ENCODE measurements at regions not wholly inside any gene's neighbourhood (a gene's known extent, or its start where the extent isn't known, plus 50 kb on each side); places are given as distances from the start of the nearest gene placed in this dataset.
A peak's percentile ranks its signal among the peaks of the same experiment; 100 is the strongest.

DNA sequence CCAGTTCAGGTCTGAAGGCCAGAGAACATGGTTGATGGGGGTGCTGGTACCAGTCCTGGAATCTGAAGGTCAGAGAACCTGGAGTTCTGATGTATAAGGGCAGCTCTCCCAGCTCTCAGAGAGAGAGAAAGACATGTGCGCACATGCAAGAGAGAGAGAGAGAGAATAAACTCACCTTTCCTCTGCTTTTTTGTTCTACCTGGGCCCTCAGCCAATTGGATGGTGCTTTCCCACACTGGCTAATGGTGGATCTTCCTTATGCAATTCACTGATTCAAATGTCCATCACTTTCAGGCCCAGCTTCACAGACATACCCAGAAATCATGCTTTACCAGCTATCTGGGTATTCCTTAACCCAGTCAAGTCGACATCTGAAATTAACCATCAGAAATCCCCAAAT lies 377.7 kb upstream of the MEX3C start:
- Histone ChIP-seq H3K27me3 (ENCODE audit: control insufficient read depth in 3 of 3, insufficient read depth in 3 of 3, low read length in 2 of 3) (no peaks in the 10 kb centered on the region), H3K9me3 (ENCODE audit: control insufficient read depth in 4 of 4, insufficient read depth in 3 of 4, low read length in 3 of 4) (peaks cover 0 to 7% (median under 1%) of the 10 kb centered on the region in 4 donors), H3K36me3 (ENCODE audit: control insufficient read depth in 4 of 4, insufficient read depth in 4 of 4, low read length in 4 of 4) (no peaks in the 10 kb centered on the region), H3K4me1 (ENCODE audit: control insufficient read depth in 5 of 5, insufficient read depth in 5 of 5, low read length in 5 of 5) (no peaks in the 10 kb centered on the region), H3K27ac (ENCODE audit: low read depth in 1 of 2, low read length in 1 of 2) (no peak overlapping the region), H3K9ac (ENCODE audit: insufficient read depth in 1 of 2, low read length in 2 of 2) (no peak overlapping the region), H3K4me3 (no peak overlapping the region)
- 83 to 87% methylated on average over 2 of the region's 2 CpGs for WGBS, 2 donors
- no peak for DNase-seq
- no peak for ATAC-seq (ENCODE audit: insufficient read depth, low FRiP score)
- TF ChIP-seq, protein P1, sequence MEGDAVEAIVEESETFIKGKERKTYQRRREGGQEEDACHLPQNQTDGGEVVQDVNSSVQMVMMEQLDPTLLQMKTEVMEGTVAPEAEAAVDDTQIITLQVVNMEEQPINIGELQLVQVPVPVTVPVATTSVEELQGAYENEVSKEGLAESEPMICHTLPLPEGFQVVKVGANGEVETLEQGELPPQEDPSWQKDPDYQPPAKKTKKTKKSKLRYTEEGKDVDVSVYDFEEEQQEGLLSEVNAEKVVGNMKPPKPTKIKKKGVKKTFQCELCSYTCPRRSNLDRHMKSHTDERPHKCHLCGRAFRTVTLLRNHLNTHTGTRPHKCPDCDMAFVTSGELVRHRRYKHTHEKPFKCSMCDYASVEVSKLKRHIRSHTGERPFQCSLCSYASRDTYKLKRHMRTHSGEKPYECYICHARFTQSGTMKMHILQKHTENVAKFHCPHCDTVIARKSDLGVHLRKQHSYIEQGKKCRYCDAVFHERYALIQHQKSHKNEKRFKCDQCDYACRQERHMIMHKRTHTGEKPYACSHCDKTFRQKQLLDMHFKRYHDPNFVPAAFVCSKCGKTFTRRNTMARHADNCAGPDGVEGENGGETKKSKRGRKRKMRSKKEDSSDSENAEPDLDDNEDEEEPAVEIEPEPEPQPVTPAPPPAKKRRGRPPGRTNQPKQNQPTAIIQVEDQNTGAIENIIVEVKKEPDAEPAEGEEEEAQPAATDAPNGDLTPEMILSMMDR (IDR thresholded peaks at IDR 0.05; ENCODE audit: control extremely low read depth, extremely low read depth) = no peak

DNA sequence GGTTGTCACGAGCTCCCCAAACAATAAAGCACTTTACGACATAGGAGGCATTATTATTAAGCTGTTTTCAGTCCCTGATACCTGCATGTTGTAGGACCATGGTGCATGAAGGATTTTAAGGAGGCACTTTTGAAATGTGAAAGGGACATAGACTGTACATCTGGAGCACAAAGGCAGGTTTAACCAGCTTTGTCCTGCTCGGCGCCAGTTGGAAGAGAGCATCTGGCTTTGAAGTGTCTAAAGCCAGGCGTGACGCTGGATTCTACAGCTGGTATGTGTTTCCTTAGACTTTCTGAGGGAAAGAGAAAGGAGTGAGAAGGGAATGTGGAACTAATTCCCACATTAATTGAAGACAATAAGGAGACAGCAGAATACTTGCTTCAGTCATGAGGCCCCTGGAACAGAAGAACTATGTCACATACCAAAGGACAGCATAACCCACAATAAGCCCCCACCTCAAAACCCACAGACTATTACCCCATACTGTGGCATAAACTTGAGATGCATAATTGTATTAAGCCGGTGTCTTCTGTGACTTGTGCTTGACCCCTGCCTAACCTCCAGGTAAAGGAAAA lies 381.0 kb upstream of the MEX3C start:
- 84 to 89% methylated on average over 7 of the region's 7 CpGs for WGBS, 2 donors

DNA sequence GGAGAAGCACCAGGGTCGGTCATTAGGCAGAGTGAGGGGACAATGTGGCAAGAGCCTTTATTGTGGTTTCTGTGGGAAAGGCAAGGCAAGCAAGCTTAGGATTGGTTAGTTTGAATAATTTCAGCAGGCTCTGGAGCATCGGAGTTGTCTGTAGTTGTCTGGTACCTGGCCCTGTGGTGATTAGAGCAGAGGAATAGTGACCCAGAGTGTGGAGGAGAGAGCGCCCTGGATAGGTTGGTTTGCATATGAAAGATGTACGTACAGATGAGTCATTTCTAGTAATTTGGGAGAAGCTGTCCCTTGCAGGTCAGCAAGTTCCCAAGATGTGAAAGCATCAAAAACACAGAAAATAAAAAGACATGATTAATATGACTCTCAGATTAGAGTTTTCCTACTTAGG lies 383.1 kb upstream of the MEX3C start:
- H3K9ac ChIP-seq (ENCODE audit: insufficient read depth in 1 of 2, low read length in 2 of 2) = no peak overlapping the region
- H3K36me3 ChIP-seq (ENCODE audit: control insufficient read depth in 4 of 4, insufficient read depth in 4 of 4, low read length in 4 of 4) = no peaks in the 10 kb centered on the region
- 84 to 86% methylated on average over 4 of the region's 4 CpGs for WGBS, 2 donors
- DNase-seq = no peak
- peaks cover 0 to 3% (median 0%) of the 10 kb centered on the region in 4 donors for H3K9me3 ChIP-seq (ENCODE audit: control insufficient read depth in 4 of 4, insufficient read depth in 3 of 4, low read length in 3 of 4)
- H3K4me3 ChIP-seq = no peak overlapping the region
- H3K4me1 ChIP-seq (ENCODE audit: control insufficient read depth in 5 of 5, insufficient read depth in 5 of 5, low read length in 5 of 5) = no peaks in the 10 kb centered on the region
- no peak for ATAC-seq (ENCODE audit: insufficient read depth, low FRiP score)
- no peak overlapping the region for H3K27ac ChIP-seq (ENCODE audit: low read depth in 1 of 2, low read length in 1 of 2)
- H3K27me3 ChIP-seq (ENCODE audit: control insufficient read depth in 3 of 3, insufficient read depth in 3 of 3, low read length in 2 of 3) = no peaks in the 10 kb centered on the region
- TF ChIP-seq, protein P1 (IDR thresholded peaks at IDR 0.05; ENCODE audit: control extremely low read depth, extremely low read depth) = no peak

More for the DNA sequence above, 381.0 kb upstream of the MEX3C start:
- Histone ChIP-seq H3K9ac (ENCODE audit: insufficient read depth in 1 of 2, low read length in 2 of 2) (no peak overlapping the region), H3K27me3 (ENCODE audit: control insufficient read depth in 3 of 3, insufficient read depth in 3 of 3, low read length in 2 of 3) (no peaks in the 10 kb centered on the region), H3K4me1 (ENCODE audit: control insufficient read depth in 5 of 5, insufficient read depth in 5 of 5, low read length in 5 of 5) (no peaks in the 10 kb centered on the region), H3K9me3 (ENCODE audit: control insufficient read depth in 4 of 4, insufficient read depth in 3 of 4, low read length in 3 of 4) (peaks cover 0 to 5% (median under 1%) of the 10 kb centered on the region in 4 donors), H3K27ac (ENCODE audit: low read depth in 1 of 2, low read length in 1 of 2) (no peak overlapping the region), H3K4me3 (no peak overlapping the region), H3K36me3 (ENCODE audit: control insufficient read depth in 4 of 4, insufficient read depth in 4 of 4, low read length in 4 of 4) (no peaks in the 10 kb centered on the region)
- DNase-seq (peak in 1 of 3 donors; percentile 5), ATAC-seq (ENCODE audit: insufficient read depth, low FRiP score) (no peak)
- TF ChIP-seq, protein P1 (IDR thresholded peaks at IDR 0.05; ENCODE audit: control extremely low read depth, extremely low read depth) = no peak

DNA sequence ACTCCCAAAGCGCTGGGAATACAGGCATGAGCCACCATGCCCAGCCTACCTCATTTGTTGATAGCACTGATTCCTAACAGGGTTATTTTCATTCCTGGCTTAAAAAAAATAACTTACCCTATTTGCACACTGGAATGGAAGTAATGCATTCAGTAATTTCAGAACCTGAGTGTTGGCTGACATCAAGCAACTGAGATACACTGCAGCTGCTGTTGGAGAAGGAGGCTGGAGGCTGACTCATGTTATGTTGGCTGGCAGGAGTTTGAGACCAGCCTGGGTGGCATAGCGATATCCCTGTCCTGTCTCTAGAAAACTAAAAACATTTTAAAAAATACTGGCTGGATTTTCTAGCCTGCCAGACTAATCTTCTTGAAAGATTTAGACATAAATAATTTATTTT lies 385.1 kb upstream of the MEX3C start:
- 86 to 90% methylated on average over 2 of the region's 2 CpGs for WGBS, 2 donors
- no peak for ATAC-seq (ENCODE audit: insufficient read depth, low FRiP score)

More for the DNA sequence above, 385.1 kb upstream of the MEX3C start:
- no peaks in the 10 kb centered on the region for H3K36me3 ChIP-seq (ENCODE audit: control insufficient read depth in 4 of 4, insufficient read depth in 4 of 4, low read length in 4 of 4)
- DNase-seq = peak in 2 of 3 donors; percentile 18 to 33
- TF ChIP-seq, protein P1 (IDR thresholded peaks at IDR 0.05; ENCODE audit: control extremely low read depth, extremely low read depth) = no peak
- no peak overlapping the region for H3K9ac ChIP-seq (ENCODE audit: insufficient read depth in 1 of 2, low read length in 2 of 2)
- H3K27ac ChIP-seq (ENCODE audit: low read depth in 1 of 2, low read length in 1 of 2) = no peak overlapping the region
- no peaks in the 10 kb centered on the region for H3K4me1 ChIP-seq (ENCODE audit: control insufficient read depth in 5 of 5, insufficient read depth in 5 of 5, low read length in 5 of 5)
- no peaks in the 10 kb centered on the region for H3K27me3 ChIP-seq (ENCODE audit: control insufficient read depth in 3 of 3, insufficient read depth in 3 of 3, low read length in 2 of 3)
- no peak overlapping the region for H3K4me3 ChIP-seq
- H3K9me3 ChIP-seq (ENCODE audit: control insufficient read depth in 4 of 4, insufficient read depth in 3 of 4, low read length in 3 of 4) = peaks cover 0 to 3% (median 0%) of the 10 kb centered on the region in 4 donors

All from lung (tissue), 11 donors.